ENCODE measurements at regions not wholly inside any gene's neighbourhood (a gene's known extent, or its start where the extent isn't known, plus 50 kb on each side); places are given as distances from the start of the nearest gene placed in this dataset.
A peak's percentile ranks its signal among the peaks of the same experiment; 100 is the strongest.

GRCh38 chr2:45173513-45173912 lies 164.3 kb upstream of the SIX2 start:
- peaks cover 74% of the 10 kb centered on the region for H3K27me3 Mint-ChIP-seq (ENCODE audit: low read depth)
- H3K9me3 Mint-ChIP-seq, result peaks cover 4% of the 10 kb centered on the region
- H3K4me3 Mint-ChIP-seq, result no peak overlapping the region
- no peak for TF ChIP-seq CTCF (conservative IDR thresholded peaks at IDR 0.05)
- H3K36me3 Mint-ChIP-seq (ENCODE audit: low read depth), result no peaks in the 10 kb centered on the region
- no peak overlapping the region for H3K27ac Mint-ChIP-seq (ENCODE audit: unreplicated experiment)
- H3K4me1 Mint-ChIP-seq, result peaks cover 3% of the 10 kb centered on the region
- no peak for DNase-seq (ENCODE audit: low read depth, low spot score)

- no peak for DNase-seq (ENCODE audit: low read depth, low spot score)
- H3K27ac Mint-ChIP-seq (ENCODE audit: unreplicated experiment), result no peak overlapping the region
- TF ChIP-seq CTCF (conservative IDR thresholded peaks at IDR 0.05), result no peak
- H3K27me3 Mint-ChIP-seq (ENCODE audit: low read depth), result peaks cover 76% of the 10 kb centered on the region
- no peaks in the 10 kb centered on the region for H3K36me3 Mint-ChIP-seq (ENCODE audit: low read depth)
- H3K4me3 Mint-ChIP-seq, result no peak overlapping the region
- peaks cover 4% of the 10 kb centered on the region for H3K9me3 Mint-ChIP-seq
- H3K4me1 Mint-ChIP-seq, result peaks cover 7% of the 10 kb centered on the region
Observed at GRCh38 chr2:45172760-45173392, 163.6 kb upstream of the SIX2 start.

GRCh38 chr2:45172142-45172541 lies 162.9 kb upstream of the SIX2 start:
- Mint-ChIP-seq H3K4me1 (peaks cover 7% of the 10 kb centered on the region), H3K27ac (ENCODE audit: unreplicated experiment) (no peak overlapping the region)
- TF ChIP-seq CTCF (conservative IDR thresholded peaks at IDR 0.05), result no peak

GRCh38 chr2:45171136-45171501 lies 161.9 kb upstream of the SIX2 start:
- no peaks in the 10 kb centered on the region for H3K36me3 Mint-ChIP-seq (ENCODE audit: low read depth)
- no peak for DNase-seq (ENCODE audit: low read depth, low spot score)
- H3K9me3 Mint-ChIP-seq, result peaks cover under 1% of the 10 kb centered on the region
- peak overlapping the region; percentile 16 for H3K4me3 Mint-ChIP-seq
- H3K4me1 Mint-ChIP-seq, result peaks cover 10% of the 10 kb centered on the region
- TF ChIP-seq CTCF (conservative IDR thresholded peaks at IDR 0.05), result no peak
- peaks cover 86% of the 10 kb centered on the region for H3K27me3 Mint-ChIP-seq (ENCODE audit: low read depth)
- no peak overlapping the region for H3K27ac Mint-ChIP-seq (ENCODE audit: unreplicated experiment)

More at GRCh38 chr2:45172142-45172541, 162.9 kb upstream of the SIX2 start:
- peaks cover 79% of the 10 kb centered on the region for H3K27me3 Mint-ChIP-seq (ENCODE audit: low read depth)
- H3K36me3 Mint-ChIP-seq (ENCODE audit: low read depth), result no peaks in the 10 kb centered on the region
- peaks cover 4% of the 10 kb centered on the region for H3K9me3 Mint-ChIP-seq
- H3K4me3 Mint-ChIP-seq, result no peak overlapping the region
- no peak for DNase-seq (ENCODE audit: low read depth, low spot score)

- Mint-ChIP-seq H3K4me3 (peak overlapping the region; percentile 42), H3K27me3 (ENCODE audit: low read depth) (peaks cover 91% of the 10 kb centered on the region), H3K9me3 (no peaks in the 10 kb centered on the region), H3K36me3 (ENCODE audit: low read depth) (no peaks in the 10 kb centered on the region), H3K27ac (ENCODE audit: unreplicated experiment) (no peak overlapping the region), H3K4me1 (peaks cover 13% of the 10 kb centered on the region)
- TF ChIP-seq CTCF (conservative IDR thresholded peaks at IDR 0.05), result no peak
- DNase-seq (ENCODE audit: low read depth, low spot score), result peak; percentile 8
Observed at GRCh38 chr2:45170191-45171135, 161.2 kb upstream of the SIX2 start.

Measured in neural crest cell (in vitro differentiated cells).